Glutamatergic neuron (in vitro differentiated cells): ENCODE measurements at regions not wholly inside any gene's neighbourhood (a gene's known extent, or its start where the extent isn't known, plus 50 kb on each side); places are given as distances from the start of the nearest gene placed in this dataset.

ENCODE experiments used
- DNase-seq: peaks from one replicate; pipeline ENCODE4 v3.0.0; 2022
- H3K27ac Mint-ChIP-seq: one replicate; pipeline ENCODE4 v1.8.0; 2020; ENCODE audit warnings: mild to moderate bottlenecking, mixed read lengths, inconsistent platforms; ENCODE audit not compliant: unreplicated experiment
- H3K27me3 Mint-ChIP-seq: one replicate; pipeline ENCODE4 v1.8.0; 2020; ENCODE audit warnings: mild to moderate bottlenecking, moderate library complexity, mixed read lengths, inconsistent platforms; ENCODE audit not compliant: unreplicated experiment
- H3K36me3 Mint-ChIP-seq: one replicate; pipeline ENCODE4 v1.8.0; 2020; ENCODE audit warnings: mild to moderate bottlenecking, mixed read lengths, inconsistent platforms; ENCODE audit not compliant: unreplicated experiment
- H3K4me1 Mint-ChIP-seq: one replicate; pipeline ENCODE4 v1.8.0; 2020; ENCODE audit warnings: mild to moderate bottlenecking, low read depth, mixed read lengths, inconsistent platforms; ENCODE audit not compliant: unreplicated experiment
- H3K4me3 Mint-ChIP-seq: one replicate; pipeline ENCODE4 v1.8.0; 2020; ENCODE audit warnings: mild to moderate bottlenecking, mixed read lengths, inconsistent platforms; ENCODE audit not compliant: unreplicated experiment
- H3K9me3 Mint-ChIP-seq: one replicate; pipeline ENCODE4 v1.8.0; 2020; ENCODE audit warnings: mild to moderate bottlenecking, moderate library complexity, mixed read lengths, inconsistent platforms; ENCODE audit not compliant: unreplicated experiment
- CTCF ChIP-seq: fragments of 200-600 bp; sonication (generic); IDR thresholded peaks from one replicate; pipeline ENCODE4 v1.5.0; 2021; ENCODE audit not compliant: partially characterized antibody, unreplicated experiment

DNA sequence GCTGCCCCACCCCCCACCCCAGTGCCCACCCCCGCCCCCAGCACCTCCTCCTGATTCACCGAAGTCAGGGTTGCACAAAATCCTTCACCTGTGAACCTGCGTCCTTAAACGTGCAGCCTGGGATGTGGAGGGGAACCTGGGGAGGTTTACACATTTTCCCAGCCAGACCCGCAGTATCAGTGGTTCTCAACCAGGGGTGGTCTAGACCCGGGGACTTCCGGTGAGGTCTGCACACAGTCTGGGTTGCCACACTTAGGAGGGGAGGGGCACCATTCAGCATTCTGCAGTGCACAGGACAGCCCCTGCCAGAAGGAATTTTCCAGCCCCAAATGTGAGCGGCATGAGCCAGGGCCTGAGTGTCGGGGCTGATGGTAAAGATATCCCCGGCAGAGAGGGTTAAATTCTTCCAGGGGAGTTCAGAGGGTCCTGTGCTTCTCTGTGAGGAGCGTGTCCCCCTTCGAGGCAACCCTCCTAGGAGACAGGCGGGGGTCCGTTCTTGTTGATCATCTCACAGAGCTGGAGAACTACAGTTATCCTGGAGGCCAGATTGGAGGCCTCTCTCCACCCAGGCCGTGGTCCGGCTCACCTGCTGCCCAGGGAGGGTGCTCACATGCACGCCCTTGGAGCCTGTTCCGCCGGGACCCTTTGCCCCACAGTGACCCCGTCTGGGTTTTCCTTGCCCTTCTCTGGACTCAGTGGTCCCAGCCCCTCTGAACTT is 113.6 kb downstream of the SIK1 start:
- H3K9me3 Mint-ChIP-seq: peaks cover 12% of the 10 kb centered on the region
- H3K4me3 Mint-ChIP-seq: no peak overlapping the region
- H3K27me3 Mint-ChIP-seq: peaks cover 13% of the 10 kb centered on the region
- no peak for TF ChIP-seq CTCF
- DNase-seq: no peak
- no peak overlapping the region for H3K27ac Mint-ChIP-seq
- peaks cover 26% of the 10 kb centered on the region for H3K4me1 Mint-ChIP-seq
- H3K36me3 Mint-ChIP-seq: peaks cover 4% of the 10 kb centered on the region

DNA sequence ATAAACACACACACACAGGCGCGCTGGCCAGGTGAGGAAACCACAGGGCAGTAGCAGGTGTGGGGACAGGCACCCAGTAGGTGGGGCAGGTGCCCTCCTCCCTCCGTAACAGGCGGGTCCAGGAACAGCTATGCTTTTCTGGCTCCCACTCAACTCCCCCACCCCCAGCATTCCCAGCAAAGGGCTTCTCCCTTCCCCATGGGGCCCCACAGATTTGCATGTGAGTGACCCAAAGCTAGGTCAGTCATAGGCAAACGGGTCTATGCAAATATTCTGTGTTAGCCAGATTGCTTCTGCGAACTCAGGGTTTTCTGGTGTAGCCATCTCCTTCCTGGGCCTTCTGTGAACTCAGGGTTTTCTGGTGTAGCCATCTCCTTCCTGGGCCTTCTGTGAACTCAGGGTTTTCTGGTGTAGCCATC is 114.2 kb downstream of the SIK1 start:
- Mint-ChIP-seq H3K27me3 (peaks cover 13% of the 10 kb centered on the region), H3K4me1 (peaks cover 28% of the 10 kb centered on the region), H3K27ac (no peak overlapping the region), H3K9me3 (peaks cover 12% of the 10 kb centered on the region), H3K4me3 (no peak overlapping the region), H3K36me3 (peaks cover 4% of the 10 kb centered on the region)
- no peak for DNase-seq
- TF ChIP-seq CTCF: no peak

- DNase-seq: no peak
- Mint-ChIP-seq H3K9me3 (peaks cover 12% of the 10 kb centered on the region), H3K27ac (peak overlapping the region; percentile 63), H3K4me3 (no peak overlapping the region), H3K27me3 (peaks cover 12% of the 10 kb centered on the region), H3K36me3 (peaks cover 4% of the 10 kb centered on the region), H3K4me1 (peaks cover 25% of the 10 kb centered on the region)
- no peak for TF ChIP-seq CTCF
Measured at GRCh38 chr21:43312011-43312410, 114.9 kb downstream of the SIK1 start.

DNA sequence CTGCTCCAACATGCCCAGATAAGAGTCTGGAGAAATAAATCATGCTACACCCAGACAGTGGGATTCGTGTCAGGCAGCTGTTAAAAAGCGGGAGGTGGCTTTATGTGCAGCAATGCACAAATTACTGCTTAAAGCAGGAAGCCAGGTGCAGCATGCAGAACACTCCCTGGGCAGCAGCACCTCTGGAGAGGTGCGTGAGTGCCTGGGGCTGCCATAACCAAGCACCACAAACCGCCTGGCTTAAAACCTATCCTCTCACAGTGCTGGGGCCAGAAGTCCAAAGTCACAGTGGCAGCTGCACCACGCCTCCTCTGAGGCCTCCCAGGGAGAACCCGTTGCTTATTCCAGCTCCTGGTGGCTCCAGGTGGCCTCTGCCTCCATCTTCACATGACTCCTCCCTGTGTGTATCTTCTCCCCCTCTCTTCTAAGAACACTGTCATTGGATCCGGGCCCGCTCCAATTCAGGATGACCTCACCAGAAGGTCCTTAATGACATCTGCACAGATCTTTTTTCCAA is 115.6 kb downstream of the SIK1 start:
- peak overlapping the region; percentile 63 for H3K27ac Mint-ChIP-seq
- DNase-seq: no peak
- peaks cover 8% of the 10 kb centered on the region for H3K27me3 Mint-ChIP-seq

More for the DNA sequence above, 115.6 kb downstream of the SIK1 start:
- peaks cover 26% of the 10 kb centered on the region for H3K4me1 Mint-ChIP-seq
- H3K4me3 Mint-ChIP-seq: no peak overlapping the region
- no peak for TF ChIP-seq CTCF
- peaks cover 9% of the 10 kb centered on the region for H3K9me3 Mint-ChIP-seq
- H3K36me3 Mint-ChIP-seq: no peaks in the 10 kb centered on the region
